ENCODE measurements at regions not wholly inside any gene's neighbourhood (a gene's known extent, or its start where the extent isn't known, plus 50 kb on each side); places are given as distances from the start of the nearest gene placed in this dataset.

DNA sequence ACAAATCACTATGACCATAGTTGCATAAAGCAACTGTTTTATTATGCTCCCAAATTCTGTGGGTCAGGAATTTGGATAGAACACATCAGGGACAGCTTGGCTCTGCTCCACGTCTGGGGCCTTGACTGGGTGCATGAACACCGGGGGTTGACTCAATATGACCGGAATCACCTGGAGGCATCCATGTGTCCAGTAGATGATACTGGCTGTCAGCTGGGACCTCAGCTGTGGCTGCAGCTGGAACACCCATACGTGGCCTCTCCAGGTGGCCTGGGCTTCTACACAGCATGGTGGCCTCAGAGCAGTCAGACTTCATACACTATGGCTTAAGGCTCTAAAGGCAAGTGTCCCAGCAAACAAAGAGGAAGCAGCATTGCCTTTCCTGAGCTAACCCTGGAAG is 113.4 kb downstream of the NRN1 start:
- ChIA-PET POLR2A (no interaction called here), CTCF (interaction anchor here (0.7 kb wide), 1 partner anchor 422 kb away, joined by 5 read pairs; no protein-coding TSS in a partner anchor)
- Histone ChIP-seq H3K36me3 (ENCODE audit: control insufficient read depth, insufficient read depth, low read length) (no peaks in the 10 kb centered on the region), H3K4me3 (ENCODE audit: low read depth, low read length) (no peak overlapping the region), H3K27me3 (replicated peaks; ENCODE audit: control insufficient read depth, insufficient read depth, low read length) (no peaks in the 10 kb centered on the region), H3K4me1 (peaks cover 4% of the 10 kb centered on the region; the same call in 1 of the 2 replicates), H3K9me3 (no peaks in the 10 kb centered on the region)
- peaks cover 8% of the 10 kb centered on the region for H3K36me3 Mint-ChIP-seq (ENCODE audit: insufficient read depth, unreplicated experiment)
- H3K4me1 Mint-ChIP-seq (ENCODE audit: low read depth, unreplicated experiment): peaks cover 7% of the 10 kb centered on the region
- H3K27me3 Mint-ChIP-seq (ENCODE audit: insufficient read depth, unreplicated experiment): no peaks in the 10 kb centered on the region
- DNase-seq: no peak
- no peak overlapping the region for H3K27ac Mint-ChIP-seq (ENCODE audit: unreplicated experiment)
- H3K4me3 Mint-ChIP-seq (ENCODE audit: unreplicated experiment): peak overlapping the region; percentile 91
- no TSS peak for BruUV-seq (replicated peaks)
- H3K9me3 Mint-ChIP-seq (ENCODE audit: unreplicated experiment): peaks cover 9% of the 10 kb centered on the region
- intact Hi-C loops (cut with micrococcal nuclease; ENCODE audit: unreplicated experiment): no loop called here
- TF ChIP-seq, protein P1, sequence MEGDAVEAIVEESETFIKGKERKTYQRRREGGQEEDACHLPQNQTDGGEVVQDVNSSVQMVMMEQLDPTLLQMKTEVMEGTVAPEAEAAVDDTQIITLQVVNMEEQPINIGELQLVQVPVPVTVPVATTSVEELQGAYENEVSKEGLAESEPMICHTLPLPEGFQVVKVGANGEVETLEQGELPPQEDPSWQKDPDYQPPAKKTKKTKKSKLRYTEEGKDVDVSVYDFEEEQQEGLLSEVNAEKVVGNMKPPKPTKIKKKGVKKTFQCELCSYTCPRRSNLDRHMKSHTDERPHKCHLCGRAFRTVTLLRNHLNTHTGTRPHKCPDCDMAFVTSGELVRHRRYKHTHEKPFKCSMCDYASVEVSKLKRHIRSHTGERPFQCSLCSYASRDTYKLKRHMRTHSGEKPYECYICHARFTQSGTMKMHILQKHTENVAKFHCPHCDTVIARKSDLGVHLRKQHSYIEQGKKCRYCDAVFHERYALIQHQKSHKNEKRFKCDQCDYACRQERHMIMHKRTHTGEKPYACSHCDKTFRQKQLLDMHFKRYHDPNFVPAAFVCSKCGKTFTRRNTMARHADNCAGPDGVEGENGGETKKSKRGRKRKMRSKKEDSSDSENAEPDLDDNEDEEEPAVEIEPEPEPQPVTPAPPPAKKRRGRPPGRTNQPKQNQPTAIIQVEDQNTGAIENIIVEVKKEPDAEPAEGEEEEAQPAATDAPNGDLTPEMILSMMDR (IDR thresholded peaks at IDR 0.05; ENCODE audit: insufficient read depth in 1 of 2, low read depth in 1 of 2, low read length in 1 of 2, severe bottlenecking in 1 of 2, unreplicated experiment in 1 of 2): no peak

DNA sequence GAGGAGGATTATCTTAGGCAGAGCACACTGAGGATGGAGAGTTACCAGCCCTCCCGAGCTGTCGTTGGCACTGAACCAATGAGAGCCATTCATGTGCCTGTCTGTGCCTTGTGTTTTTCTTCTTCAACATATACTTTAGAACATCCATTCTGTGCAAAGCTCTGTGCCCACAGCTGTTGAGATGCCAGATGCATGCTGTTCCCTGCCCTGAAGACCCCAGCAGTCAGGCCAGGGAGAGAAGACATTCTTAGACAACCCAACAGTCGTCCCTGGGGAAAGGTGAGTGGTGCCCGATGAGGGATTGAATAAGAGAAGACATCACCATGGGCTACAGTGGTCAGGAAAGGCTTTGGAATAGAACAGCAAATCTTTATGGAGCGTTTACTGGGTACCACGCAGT is 114.1 kb downstream of the NRN1 start:
- no peak for DNase-seq
- Mint-ChIP-seq H3K27me3 (ENCODE audit: insufficient read depth, unreplicated experiment) (no peaks in the 10 kb centered on the region), H3K4me3 (ENCODE audit: unreplicated experiment) (peak overlapping the region; percentile 91), H3K4me1 (ENCODE audit: low read depth, unreplicated experiment) (peaks cover 7% of the 10 kb centered on the region), H3K36me3 (ENCODE audit: insufficient read depth, unreplicated experiment) (peaks cover 8% of the 10 kb centered on the region), H3K27ac (ENCODE audit: unreplicated experiment) (peak overlapping the region; percentile 98), H3K9me3 (ENCODE audit: unreplicated experiment) (peaks cover 9% of the 10 kb centered on the region)
- POLR2A ChIA-PET: no interaction called here
- TF ChIP-seq, protein P1 (IDR thresholded peaks at IDR 0.05; ENCODE audit: insufficient read depth in 1 of 2, low read depth in 1 of 2, low read length in 1 of 2, severe bottlenecking in 1 of 2, unreplicated experiment in 1 of 2): no peak
- Histone ChIP-seq H3K4me3 (ENCODE audit: low read depth, low read length) (peak overlapping the region; percentile 52), H3K36me3 (ENCODE audit: control insufficient read depth, insufficient read depth, low read length) (no peaks in the 10 kb centered on the region), H3K4me1 (peaks cover 4% of the 10 kb centered on the region; the same call in 1 of the 2 replicates), H3K9me3 (no peaks in the 10 kb centered on the region), H3K27me3 (replicated peaks; ENCODE audit: control insufficient read depth, insufficient read depth, low read length) (no peaks in the 10 kb centered on the region)
- BruUV-seq (replicated peaks): no TSS peak
- CTCF ChIA-PET: interaction anchor here (0.9 to 1.3 kb wide), 3 partner anchors 37 to 654 kb away, joined by 3 to 5 read pairs (median 5); no protein-coding TSS in a partner anchor
- intact Hi-C loops (cut with micrococcal nuclease; ENCODE audit: unreplicated experiment): no loop called here

DNA sequence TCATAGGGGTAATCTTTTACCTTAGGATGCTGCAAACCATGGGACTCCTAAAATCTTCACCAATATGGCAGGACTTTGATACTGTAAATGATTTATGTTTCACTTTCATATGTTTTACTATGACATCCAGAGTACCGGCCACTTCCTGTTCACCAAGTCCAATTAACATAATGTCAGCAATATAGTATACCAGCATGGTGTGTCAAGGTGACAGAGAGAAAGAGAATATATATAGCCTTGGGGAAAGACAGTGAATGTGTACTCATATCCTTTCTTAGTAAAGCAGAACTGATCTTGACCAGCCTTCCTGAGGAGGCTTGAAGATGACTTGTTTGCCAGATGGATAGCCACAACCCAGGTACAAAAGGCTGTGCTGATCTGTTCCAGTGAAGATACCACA is 127.9 kb downstream of the NRN1 start:
- peaks cover 12% of the 10 kb centered on the region for H3K27me3 Mint-ChIP-seq (ENCODE audit: insufficient read depth, unreplicated experiment)
- H3K9me3 Mint-ChIP-seq (ENCODE audit: unreplicated experiment): no peaks in the 10 kb centered on the region
- CTCF ChIA-PET: no interaction called here
- Histone ChIP-seq H3K4me3 (ENCODE audit: low read depth, low read length) (no peak overlapping the region), H3K27me3 (replicated peaks; ENCODE audit: control insufficient read depth, insufficient read depth, low read length) (no peaks in the 10 kb centered on the region), H3K36me3 (ENCODE audit: control insufficient read depth, insufficient read depth, low read length) (no peaks in the 10 kb centered on the region), H3K9me3 (no peaks in the 10 kb centered on the region), H3K4me1 (no peaks in the 10 kb centered on the region)
- H3K27ac Mint-ChIP-seq (ENCODE audit: unreplicated experiment): no peak overlapping the region
- intact Hi-C loops (cut with micrococcal nuclease; ENCODE audit: unreplicated experiment): no loop called here
- no TSS peak for BruUV-seq (replicated peaks)
- no peaks in the 10 kb centered on the region for H3K4me1 Mint-ChIP-seq (ENCODE audit: low read depth, unreplicated experiment)
- no peak for DNase-seq
- POLR2A ChIA-PET: no interaction called here
- TF ChIP-seq, protein P1 (IDR thresholded peaks at IDR 0.05; ENCODE audit: insufficient read depth in 1 of 2, low read depth in 1 of 2, low read length in 1 of 2, severe bottlenecking in 1 of 2, unreplicated experiment in 1 of 2): no peak
- H3K4me3 Mint-ChIP-seq (ENCODE audit: unreplicated experiment): no peak overlapping the region
- H3K36me3 Mint-ChIP-seq (ENCODE audit: insufficient read depth, unreplicated experiment): no peaks in the 10 kb centered on the region

Data from Caco-2 (cell line).